Panc1 (cell line): ENCODE measurements at regions not wholly inside any gene's neighbourhood (a gene's known extent, or its start where the extent isn't known, plus 50 kb on each side); places are given as distances from the start of the nearest gene placed in this dataset.

Experiments used
- ATAC-seq: fragments of 200-7000 bp; cut with Tn5 transposase; 2 replicates; pipeline ENCODE4 v1.9.1; 2020; ENCODE audit warnings: mild to moderate bottlenecking, moderate library complexity
- BruUV-seq: library from RNA; stranded (reverse); fragments of 400-500 nt; replicated peaks from 2 replicates; lab custom pipeline; 2021; lab: Mats Ljungman, UMichigan
- CTCF ChIA-PET: fragments of 300-600 bp; sonication (Branson Sonifier 250); formaldehyde crosslinking; loops from one replicate; lab custom pipeline; 2022; ENCODE audit warnings: antibody characterized with exemption; lab: Charles Lee
- POLR2A ChIA-PET: fragments of 300-600 bp; sonication (Branson Sonifier 250); formaldehyde crosslinking; loops from one replicate; lab custom pipeline; 2022; ENCODE audit warnings: antibody characterized with exemption; lab: Charles Lee
- DNase-seq: peaks from one replicate; pipeline ENCODE4 v3.0.0-alpha.2; 2010; ENCODE audit warnings: low read depth, low spot score
- H3K27ac ChIP-seq: 2 replicates; pipeline ENCODE4 v1.5.1; 2011; ENCODE audit warnings: mild to moderate bottlenecking, low read length, inconsistent platforms
- H3K27me3 ChIP-seq: fragments of 200-500 bp; sonication (Bioruptor generic); 2 replicates; pipeline ENCODE4 v1.6.0; 2014; ENCODE audit warnings: low read length, inconsistent platforms; ENCODE audit not compliant: control insufficient read depth, insufficient read depth
- H3K36me3 ChIP-seq: fragments of 200-500 bp; sonication (Bioruptor generic); 2 replicates; pipeline ENCODE4 v1.5.1; 2014; ENCODE audit warnings: inconsistent platforms, mild to moderate bottlenecking, low read length, moderate library complexity; ENCODE audit not compliant: control insufficient read depth, insufficient read depth
- H3K4me1 ChIP-seq: 2 replicates; pipeline ENCODE4 v1.5.1; 2011; ENCODE audit warnings: inconsistent platforms, mild to moderate bottlenecking, low read length, moderate library complexity; ENCODE audit not compliant: control insufficient read depth, insufficient read depth
- H3K4me3 ChIP-seq, 2 experiments: 2 replicates each; pipeline ENCODE4 v1.5.1; 2011 to 2012; ENCODE audit warnings: low read depth in 2 of 2, low read length in 2 of 2, mild to moderate bottlenecking in 2 of 2, inconsistent platforms in 1 of 2, moderate library complexity in 1 of 2
- H3K9me3 ChIP-seq: fragments of 200-500 bp; sonication (Bioruptor generic); 2 replicates; pipeline ENCODE4 v1.5.1; 2014; ENCODE audit warnings: low read depth, mild to moderate bottlenecking, inconsistent platforms, low read length, moderate library complexity; ENCODE audit not compliant: control insufficient read depth, insufficient read depth
- CTCF ChIP-seq: fragments of 450-650 bp; IDR thresholded peaks from 2 replicates; pipeline ENCODE4 v1.5.1; 2017; ENCODE audit warnings: mild to moderate bottlenecking
- POLR2AphosphoS5 ChIP-seq: IDR thresholded peaks from 2 replicates; pipeline ENCODE4 v1.6.1; 2012; ENCODE audit warnings: mild to moderate bottlenecking, low read depth, low read length, moderate library complexity
- REST ChIP-seq, 2 experiments: IDR thresholded peaks; 2 replicates each; pipeline ENCODE4 v1.6.1; 2011 to 2012; ENCODE audit warnings: low read depth in 2 of 2, control low read depth in 1 of 2, low read length in 1 of 2, mild to moderate bottlenecking in 1 of 2, moderate library complexity in 1 of 2; ENCODE audit not compliant: insufficient read depth in 1 of 2
- SIN3A ChIP-seq: IDR thresholded peaks from 2 replicates; pipeline ENCODE4 v1.6.1; 2012; ENCODE audit warnings: low read depth, mild to moderate bottlenecking, low read length, moderate library complexity, borderline replicate concordance; ENCODE audit not compliant: insufficient read depth
- TCF7L2 ChIP-seq: IDR thresholded peaks from 2 replicates; pipeline ENCODE4 v1.6.1; 2011; ENCODE audit warnings: mild to moderate bottlenecking, low read depth, low read length, inconsistent platforms
- in situ Hi-C: cut with HindIII; loops from 2 replicates; pipeline ENCODE4 v1.10.0; 2016; ENCODE audit warnings: low sequenced_read_pairs, low pct_unique_long_range_greater_than_20kb
- intact Hi-C: fragments of 100-400 bp; cut with micrococcal nuclease; formaldehyde crosslinking; loops from one replicate; pipeline ENCODE4 v1.10.0; 2022; ENCODE audit not compliant: unreplicated experiment

- no TSS peak for BruUV-seq
- no peaks in the 10 kb centered on the region for H3K9me3 ChIP-seq
- intact Hi-C loops (no loop called here), in situ Hi-C loops (no loop called here)
- no peak overlapping the region for H3K27ac ChIP-seq
- no peak for TF ChIP-seq POLR2AphosphoS5
- TF ChIP-seq REST (IDR thresholded peaks at IDR 0.05; ENCODE audit: insufficient read depth in 1 of 2, low read depth in 2 of 2, low read length in 1 of 2) = no peak
- TF ChIP-seq TCF7L2 = no peak
- TF ChIP-seq SIN3A = no peak
- TF ChIP-seq CTCF = no peak
- no peaks in the 10 kb centered on the region for H3K4me1 ChIP-seq
- no peak overlapping the region for H3K4me3 ChIP-seq
- peaks cover 11% of the 10 kb centered on the region for H3K27me3 ChIP-seq
- ChIA-PET CTCF (no interaction called here), POLR2A (no interaction called here)
- DNase-seq (no peak), ATAC-seq (no peak)
- no peaks in the 10 kb centered on the region for H3K36me3 ChIP-seq
Observed at GRCh38 chr6:168804331-168804730, 363.3 kb downstream of the SMOC2 start.

GRCh38 chr6:168803874-168804273 is 362.9 kb downstream of the SMOC2 start:
- no peak for TF ChIP-seq REST (IDR thresholded peaks at IDR 0.05; ENCODE audit: insufficient read depth in 1 of 2, low read depth in 2 of 2, low read length in 1 of 2)
- no peak for TF ChIP-seq CTCF
- no peak for TF ChIP-seq SIN3A
- TF ChIP-seq TCF7L2 = no peak
- H3K4me1 ChIP-seq = no peaks in the 10 kb centered on the region
- ATAC-seq (no peak), DNase-seq (no peak)
- H3K36me3 ChIP-seq = no peaks in the 10 kb centered on the region
- ChIA-PET CTCF (no interaction called here), POLR2A (interaction anchor here (0.5 kb wide), 1 partner anchor 809 kb away, joined by 3 read pairs; no protein-coding TSS in a partner anchor)
- peaks cover 11% of the 10 kb centered on the region for H3K27me3 ChIP-seq
- no peak overlapping the region for H3K4me3 ChIP-seq
- BruUV-seq = no TSS peak
- H3K27ac ChIP-seq = no peak overlapping the region
- in situ Hi-C loops = no loop called here
- no peaks in the 10 kb centered on the region for H3K9me3 ChIP-seq
- intact Hi-C loops = no loop called here
